ENCODE measurements at regions not wholly inside any gene's neighbourhood (a gene's known extent, or its start where the extent isn't known, plus 50 kb on each side); places are given as distances from the start of the nearest gene placed in this dataset.

DNA sequence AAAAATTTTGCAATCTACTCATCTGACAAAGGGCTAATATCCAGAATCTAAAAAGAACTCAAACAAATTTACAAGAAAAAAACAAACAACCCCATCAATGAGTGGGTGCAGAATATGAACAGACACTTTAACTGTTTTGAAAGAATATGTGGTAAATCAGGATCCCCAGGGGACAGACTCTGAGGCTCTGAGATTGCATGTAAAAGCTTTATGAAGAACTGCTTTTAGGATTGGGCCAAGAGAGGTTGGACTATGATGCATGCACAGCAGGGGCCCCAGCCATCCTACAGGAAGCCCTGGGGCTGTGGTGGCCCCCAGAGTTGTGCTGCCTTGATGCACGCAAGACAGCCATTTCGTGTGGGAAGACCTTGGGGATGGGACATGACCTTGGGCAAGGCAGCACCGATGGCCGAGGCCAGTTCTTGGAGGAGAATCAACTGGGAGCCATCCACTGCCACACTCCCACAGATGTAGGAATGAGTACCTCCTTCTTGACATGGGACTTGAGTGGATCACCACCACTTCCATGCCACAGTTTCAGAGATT lies 298.1 kb upstream of the THBS1 start:
- no peak overlapping the region for H3K4me3 ChIP-seq (ENCODE audit: low read depth, poor library complexity, severe bottlenecking)
- no peak for DNase-seq (ENCODE audit: low spot score in 2 of 2)
- 74 to 77% methylated on average over 4 of the region's 4 CpGs for WGBS, 2 donors
- intact Hi-C loops (cut with DNase I; ENCODE audit: low total_unique reads), result no loop called here
- TF ChIP-seq POLR2A (IDR thresholded peaks at IDR 0.05) (no peak), CTCF (IDR thresholded peaks at IDR 0.05) (no peak)

DNA sequence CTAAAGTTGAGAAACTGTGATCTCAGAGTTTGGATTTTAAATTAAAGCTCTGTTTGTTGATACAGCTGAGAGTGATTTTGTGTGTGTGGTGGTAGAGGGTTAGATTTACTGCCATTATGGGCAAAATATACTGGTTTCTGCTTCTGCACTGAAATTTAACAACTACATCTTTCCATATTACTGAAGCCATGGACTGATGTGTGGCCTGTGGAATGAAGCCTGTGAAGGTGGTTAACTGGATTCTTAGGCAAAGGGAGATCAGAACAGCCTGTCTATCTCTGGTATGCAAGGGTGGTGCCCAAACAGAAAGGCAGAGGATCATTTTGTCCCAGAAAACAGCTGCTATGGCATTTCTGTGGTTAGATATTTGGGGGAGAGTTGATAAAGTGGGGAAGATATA lies 297.3 kb upstream of the THBS1 start:
- TF ChIP-seq CTCF (IDR thresholded peaks at IDR 0.05) (no peak), POLR2A (IDR thresholded peaks at IDR 0.05) (no peak)
- intact Hi-C loops (cut with DNase I; ENCODE audit: low total_unique reads), result no loop called here

DNA sequence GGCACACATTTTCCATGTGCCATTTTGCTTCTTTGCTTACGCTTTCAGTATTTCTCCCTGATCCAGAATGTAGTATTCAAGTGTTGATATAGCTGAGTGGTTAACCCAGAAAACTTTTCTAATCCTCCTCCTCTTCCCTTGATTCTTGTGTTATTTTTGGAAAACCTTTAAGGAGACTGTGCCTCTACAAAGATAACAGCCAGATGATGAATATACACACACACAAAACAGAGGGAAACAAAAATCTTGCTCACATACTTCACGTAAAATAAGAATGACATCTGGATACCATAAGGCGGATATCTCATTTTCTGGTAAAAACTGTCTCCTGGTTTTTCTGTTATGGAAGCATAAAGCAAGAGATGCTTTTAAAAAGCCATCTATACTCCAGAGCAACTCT lies 295.8 kb upstream of the THBS1 start:
- WGBS, 2 donors, result 91 to 97% methylated on average over 3 of the region's 3 CpGs
- TF ChIP-seq CTCF (IDR thresholded peaks at IDR 0.05), result no peak
- no peak for TF ChIP-seq POLR2A (IDR thresholded peaks at IDR 0.05)
- DNase-seq (ENCODE audit: low spot score in 2 of 2), result no peak
- intact Hi-C loops (cut with DNase I; ENCODE audit: low total_unique reads), result no loop called here
- H3K4me3 ChIP-seq (ENCODE audit: low read depth, poor library complexity, severe bottlenecking), result no peak overlapping the region

More for the DNA sequence above, 297.3 kb upstream of the THBS1 start:
- no peak for DNase-seq (ENCODE audit: low spot score in 2 of 2)
- H3K4me3 ChIP-seq (ENCODE audit: low read depth, poor library complexity, severe bottlenecking), result no peak overlapping the region

GRCh38 chr15:39285663-39286062 lies 295.2 kb upstream of the THBS1 start:
- DNase-seq (ENCODE audit: low spot score in 2 of 2), result no peak
- intact Hi-C loops (cut with DNase I; ENCODE audit: low total_unique reads), result no loop called here
- no peak for TF ChIP-seq POLR2A (IDR thresholded peaks at IDR 0.05)
- TF ChIP-seq CTCF (IDR thresholded peaks at IDR 0.05), result no peak
- no peak overlapping the region for H3K4me3 ChIP-seq (ENCODE audit: low read depth, poor library complexity, severe bottlenecking)

DNA sequence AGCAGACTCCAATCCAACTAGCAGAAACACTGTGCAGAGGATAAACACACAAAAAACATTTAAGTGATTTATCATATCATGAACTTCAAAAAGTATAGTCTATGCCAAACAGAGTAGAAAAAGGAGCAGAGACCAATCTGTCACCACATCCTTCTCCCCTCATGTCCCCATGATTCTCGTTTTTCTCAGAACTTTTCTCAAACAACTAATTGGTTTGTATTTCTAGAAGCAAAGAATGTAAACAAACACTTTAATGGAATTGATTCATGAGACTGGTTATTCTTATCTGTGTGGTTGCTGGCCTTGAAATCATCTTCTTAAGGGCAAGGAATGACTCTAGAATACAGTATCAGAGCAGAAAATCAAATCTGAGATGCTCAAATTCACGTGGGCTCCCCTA lies 294.2 kb upstream of the THBS1 start:
- WGBS, 2 donors, result 53 to 60% methylated on average over 2 of the region's 2 CpGs
- DNase-seq (ENCODE audit: low spot score in 2 of 2), result no peak
- intact Hi-C loops (cut with DNase I; ENCODE audit: low total_unique reads), result no loop called here
- TF ChIP-seq CTCF (IDR thresholded peaks at IDR 0.05) (no peak), POLR2A (IDR thresholded peaks at IDR 0.05) (no peak)
- no peak overlapping the region for H3K4me3 ChIP-seq (ENCODE audit: low read depth, poor library complexity, severe bottlenecking)

Measured in lower leg skin (tissue), 4 donors.